Kidney (tissue), 13 donors: ENCODE measurements at regions not wholly inside any gene's neighbourhood (a gene's known extent, or its start where the extent isn't known, plus 50 kb on each side); places are given as distances from the start of the nearest gene placed in this dataset.

Experiments used
- DNase-seq, 5 donors: peaks; one replicate each; pipeline ENCODE4 v3.0.0-alpha.2; 2013 to 2020
- FAIRE-seq: peaks from 2 replicates; lab custom pipeline; 2012; peaks lifted over from hg19 to GRCh38; lab: Jason Lieb, UNC
- H3K27ac ChIP-seq, 2 donors: one replicate each; pipeline ENCODE4 v1.7.0; 2013; ENCODE audit warnings: low read depth in 2 of 2, low read length in 2 of 2, inconsistent platforms in 1 of 2
- H3K27me3 ChIP-seq: one replicate; pipeline ENCODE4 v1.7.1; 2013; ENCODE audit warnings: low read length, inconsistent platforms; ENCODE audit not compliant: control insufficient read depth, insufficient read depth
- H3K36me3 ChIP-seq, 3 donors: one replicate each; pipeline versions ENCODE4 v1.7.0 to v1.7.1; 2013; ENCODE audit warnings: low read length in 3 of 3, control low read depth in 1 of 3, inconsistent platforms in 1 of 3; ENCODE audit not compliant: insufficient read depth in 3 of 3, control insufficient read depth in 2 of 3
- H3K4me1 ChIP-seq, 3 donors: one replicate each; pipeline versions ENCODE4 v1.7.0 to v1.7.1; 2013; ENCODE audit warnings: low read length in 3 of 3, inconsistent platforms in 1 of 3, low read depth in 1 of 3; ENCODE audit not compliant: control insufficient read depth in 2 of 3, insufficient read depth in 2 of 3
- H3K4me3 ChIP-seq, 3 donors: one replicate each; pipeline versions ENCODE4 v1.7.0 to v1.8.1; 2013; ENCODE audit warnings: low read length in 3 of 3, control low read depth in 1 of 3, inconsistent platforms in 1 of 3
- H3K9ac ChIP-seq, 3 donors: one replicate each; pipeline versions ENCODE4 v1.7.0 to v1.7.1; 2013; ENCODE audit warnings: low read length in 3 of 3, control low read depth in 1 of 3, inconsistent platforms in 1 of 3
- H3K9me3 ChIP-seq, 3 donors: one replicate each; pipeline versions ENCODE4 v1.7.0 to v1.7.1; 2013; ENCODE audit warnings: low read length in 3 of 3, control low read depth in 1 of 3, inconsistent platforms in 1 of 3; ENCODE audit not compliant: control insufficient read depth in 2 of 3, insufficient read depth in 1 of 3
- intact Hi-C: fragments of 100-400 bp; cut with DNase I; formaldehyde crosslinking; loops from one replicate; pipeline ENCODE4 v1.11.1; 2022
- TF ChIP-seq, protein P1 (sequence below): IDR thresholded peaks from 3 replicates; pipeline ENCODE4 v1.5.1; 2012; ENCODE audit warnings: mild to moderate bottlenecking, moderate library complexity, borderline replicate concordance; ENCODE audit not compliant: insufficient read depth; ENCODE audit errors: extremely low read depth
- donor health status: control.
- donor health status: control.
- donor health status: control.
- donor health status: control.
- donor health status: control.
- donor health status: DM: yes; HTN: yes; CAD: no.
- donor health status: Normal renal cell carcinoma (clear cell type).

DNA sequence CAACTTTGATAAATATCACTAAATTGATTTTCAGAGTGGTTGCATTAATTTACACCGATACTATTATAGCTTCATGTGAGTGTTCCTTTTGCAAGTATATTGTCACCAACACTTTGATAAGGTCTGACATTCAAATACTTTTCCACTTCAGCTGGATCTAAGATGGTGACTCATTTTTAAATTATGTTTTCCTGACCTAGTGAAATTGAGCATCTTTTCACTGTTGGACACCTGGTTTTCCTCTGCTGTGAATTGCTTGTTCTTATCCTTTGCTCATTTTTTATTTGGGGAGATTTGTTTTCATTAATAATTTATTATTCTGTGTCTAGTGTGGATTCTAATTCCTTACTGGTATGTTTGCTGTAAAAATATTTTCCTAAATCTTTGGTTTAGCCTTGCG is 85.2 kb upstream of the PRDM1 start:
- no peak for FAIRE-seq
- H3K9ac ChIP-seq = no peak overlapping the region
- H3K27me3 ChIP-seq = peaks cover 22% of the 10 kb centered on the region

DNA sequence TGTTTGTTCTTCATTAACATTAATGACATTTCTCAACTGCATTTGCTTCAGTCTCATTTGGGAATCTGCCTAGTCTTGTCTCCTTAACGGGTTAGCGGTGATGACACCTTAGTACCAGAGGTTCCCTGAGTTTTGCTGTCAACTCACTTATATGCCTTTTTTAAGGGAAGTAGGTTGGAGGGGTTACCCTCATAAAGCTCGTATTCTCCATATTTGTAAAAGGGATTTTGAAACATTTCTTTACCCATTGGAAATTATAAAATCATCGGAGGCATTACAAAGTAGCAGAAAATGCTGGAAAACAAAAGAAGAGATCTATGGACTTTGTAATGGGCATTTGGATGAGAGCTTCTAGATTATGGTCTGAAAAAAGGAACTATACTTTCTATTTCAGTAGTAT is 88.7 kb upstream of the PRDM1 start:
- Histone ChIP-seq H3K27me3 (peaks cover 51% of the 10 kb centered on the region), H3K36me3 (no peaks in the 10 kb centered on the region), H3K4me1 (peaks cover 0 to 16% (median 8%) of the 10 kb centered on the region in 3 donors), H3K4me3 (no peak overlapping the region), H3K9ac (no peak overlapping the region), H3K27ac (no peak overlapping the region), H3K9me3 (peaks cover 0 to 6% (median 3%) of the 10 kb centered on the region in 3 donors)
- FAIRE-seq (no peak), DNase-seq (no peak)
- intact Hi-C loops = no loop called here
- TF ChIP-seq, protein P1, sequence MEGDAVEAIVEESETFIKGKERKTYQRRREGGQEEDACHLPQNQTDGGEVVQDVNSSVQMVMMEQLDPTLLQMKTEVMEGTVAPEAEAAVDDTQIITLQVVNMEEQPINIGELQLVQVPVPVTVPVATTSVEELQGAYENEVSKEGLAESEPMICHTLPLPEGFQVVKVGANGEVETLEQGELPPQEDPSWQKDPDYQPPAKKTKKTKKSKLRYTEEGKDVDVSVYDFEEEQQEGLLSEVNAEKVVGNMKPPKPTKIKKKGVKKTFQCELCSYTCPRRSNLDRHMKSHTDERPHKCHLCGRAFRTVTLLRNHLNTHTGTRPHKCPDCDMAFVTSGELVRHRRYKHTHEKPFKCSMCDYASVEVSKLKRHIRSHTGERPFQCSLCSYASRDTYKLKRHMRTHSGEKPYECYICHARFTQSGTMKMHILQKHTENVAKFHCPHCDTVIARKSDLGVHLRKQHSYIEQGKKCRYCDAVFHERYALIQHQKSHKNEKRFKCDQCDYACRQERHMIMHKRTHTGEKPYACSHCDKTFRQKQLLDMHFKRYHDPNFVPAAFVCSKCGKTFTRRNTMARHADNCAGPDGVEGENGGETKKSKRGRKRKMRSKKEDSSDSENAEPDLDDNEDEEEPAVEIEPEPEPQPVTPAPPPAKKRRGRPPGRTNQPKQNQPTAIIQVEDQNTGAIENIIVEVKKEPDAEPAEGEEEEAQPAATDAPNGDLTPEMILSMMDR = no peak

More for the DNA sequence above, 85.2 kb upstream of the PRDM1 start:
- H3K4me3 ChIP-seq = no peak overlapping the region
- no peak for DNase-seq
- no peak overlapping the region for H3K27ac ChIP-seq
- intact Hi-C loops = no loop called here
- H3K4me1 ChIP-seq = no peaks in the 10 kb centered on the region
- peaks cover 0 to 3% (median 0%) of the 10 kb centered on the region in 3 donors for H3K9me3 ChIP-seq
- TF ChIP-seq, protein P1 = no peak
- no peaks in the 10 kb centered on the region for H3K36me3 ChIP-seq

DNA sequence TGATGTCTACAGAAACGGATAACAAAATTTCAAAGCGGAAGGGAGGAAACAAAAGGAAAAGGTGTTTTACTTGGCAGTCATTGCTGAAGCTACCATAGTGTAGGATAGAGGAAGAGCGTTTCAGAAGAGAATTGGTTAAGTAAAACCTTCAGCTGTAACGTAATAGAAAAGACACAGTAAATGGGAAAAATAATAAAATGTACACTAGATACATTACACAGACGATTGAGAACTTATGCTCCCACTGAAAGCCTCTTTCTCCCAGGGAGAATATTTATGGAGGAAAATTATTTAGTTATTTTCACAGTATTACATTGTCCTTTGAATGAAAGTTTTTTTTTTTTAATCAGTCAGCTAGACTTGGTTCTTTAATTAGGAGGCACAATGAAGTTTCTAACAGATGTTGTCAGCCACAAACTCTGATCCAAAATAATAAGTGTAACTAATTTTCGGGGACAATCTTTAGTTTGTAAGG is 90.7 kb upstream of the PRDM1 start:
- H3K9me3 ChIP-seq = peaks cover 0 to 6% (median 3%) of the 10 kb centered on the region in 3 donors
- DNase-seq (peak in 2 of 5 donors; percentile 8 to 59), FAIRE-seq (no peak)
- peak overlapping the region in 2 of 3 donors; percentile 65 to 77 for H3K4me3 ChIP-seq
- H3K27me3 ChIP-seq = peaks cover 63% of the 10 kb centered on the region
- peaks cover 0 to 16% (median 8%) of the 10 kb centered on the region in 3 donors for H3K4me1 ChIP-seq
- peak overlapping the region; percentile 47 to 84 for H3K27ac ChIP-seq
- intact Hi-C loops = no loop called here
- H3K9ac ChIP-seq = no peak overlapping the region
- no peaks in the 10 kb centered on the region for H3K36me3 ChIP-seq
- TF ChIP-seq, protein P1 = no peak
